ENCODE measurements at regions not wholly inside any gene's neighbourhood (a gene's known extent, or its start where the extent isn't known, plus 50 kb on each side); places are given as distances from the start of the nearest gene placed in this dataset.

- TF ChIP-seq CTCF (IDR thresholded peaks at IDR 0.05; ENCODE audit: insufficient read depth, low read depth, low read length): no peak
- H3K4me3 ChIP-seq (ENCODE audit: low read depth, low read length): no peak overlapping the region
- no peak for DNase-seq (ENCODE audit: low read depth)
These were observed 177.3 kb upstream of the PHYHIPL start for GRCh38 chr10:58998924-58999713.

GRCh38 chr10:59000162-59000825, 176.1 kb upstream of the PHYHIPL start:
- TF ChIP-seq CTCF (IDR thresholded peaks at IDR 0.05; ENCODE audit: insufficient read depth, low read depth, low read length): no peak
- H3K4me3 ChIP-seq (ENCODE audit: low read depth, low read length): no peak overlapping the region
- DNase-seq (ENCODE audit: low read depth): no peak

- DNase-seq (ENCODE audit: low read depth): no peak
- no peak overlapping the region for H3K4me3 ChIP-seq (ENCODE audit: low read depth, low read length)
- TF ChIP-seq CTCF (IDR thresholded peaks at IDR 0.05; ENCODE audit: insufficient read depth, low read depth, low read length): no peak
These were observed 174.4 kb upstream of the PHYHIPL start for GRCh38 chr10:59002011-59002410.

GRCh38 chr10:59003203-59003602, 173.2 kb upstream of the PHYHIPL start:
- H3K4me3 ChIP-seq (ENCODE audit: low read depth, low read length): no peak overlapping the region
- no peak for DNase-seq (ENCODE audit: low read depth)
- no peak for TF ChIP-seq CTCF (IDR thresholded peaks at IDR 0.05; ENCODE audit: insufficient read depth, low read depth, low read length)

GRCh38 chr10:59004392-59004791, 172.1 kb upstream of the PHYHIPL start:
- no peak overlapping the region for H3K4me3 ChIP-seq (ENCODE audit: low read depth, low read length)
- TF ChIP-seq CTCF (IDR thresholded peaks at IDR 0.05; ENCODE audit: insufficient read depth, low read depth, low read length): no peak
- DNase-seq (ENCODE audit: low read depth): no peak

- no peak for TF ChIP-seq CTCF (IDR thresholded peaks at IDR 0.05; ENCODE audit: insufficient read depth, low read depth, low read length)
- DNase-seq (ENCODE audit: low read depth): peak; percentile 54
- no peak overlapping the region for H3K4me3 ChIP-seq (ENCODE audit: low read depth, low read length)
These were observed 169.7 kb upstream of the PHYHIPL start for GRCh38 chr10:59006511-59007306.
